HEK293 (cell line): ENCODE measurements at regions not wholly inside any gene's neighbourhood (a gene's known extent, or its start where the extent isn't known, plus 50 kb on each side); places are given as distances from the start of the nearest gene placed in this dataset.

Experiments used
- CTCF ChIA-PET: fragments of 350-600 bp; formaldehyde crosslinking; extraction: SDS; loops from one replicate; lab custom pipeline; 2021; ENCODE audit warnings: antibody characterized with exemption; lab: Yijun Ruan, JAX
- POLR2A ChIA-PET: fragments of 300-600 bp; formaldehyde crosslinking; extraction: SDS; loops from one replicate; lab custom pipeline; 2020; ENCODE audit warnings: antibody characterized with exemption, inconsistent platforms; lab: Yijun Ruan, JAX
- H3K27ac ChIP-seq: fragments of 200-500 bp; sonication (Bioruptor generic); 2 replicates; pipeline ENCODE4 v1.5.1; 2014; ENCODE audit warnings: low read depth, low read length, control low read depth, inconsistent platforms; ENCODE audit errors: extremely low read depth
- H3K36me3 ChIP-seq, 2 experiments: fragments of 200-500 bp in 1 of 2; sonication (Bioruptor generic) in 1 of 2; 1 replicate in 1 of 2; 2 replicates in 1 of 2; pipeline ENCODE4 v1.5.1; 2014 to 2017; ENCODE audit warnings: inconsistent platforms in 2 of 2, low read length in 2 of 2; ENCODE audit not compliant: control insufficient read depth in 2 of 2, insufficient read depth in 1 of 2
- H3K4me1 ChIP-seq: fragments of 200-500 bp; sonication (Bioruptor generic); 2 replicates; pipeline ENCODE4 v1.5.1; 2014; ENCODE audit warnings: mild to moderate bottlenecking, low read length, inconsistent platforms; ENCODE audit not compliant: control insufficient read depth, insufficient read depth
- H3K4me3 ChIP-seq: 2 replicates; pipeline ENCODE4 v1.5.1; 2011; ENCODE audit warnings: low read depth, mild to moderate bottlenecking, control low read depth, low read length, moderate library complexity
- H3K9me3 ChIP-seq: fragments of 200-500 bp; sonication (Bioruptor generic); 2 replicates; pipeline ENCODE4 v1.5.1; 2014; ENCODE audit warnings: low read depth, low read length, inconsistent platforms; ENCODE audit not compliant: control insufficient read depth, insufficient read depth
- HIC1 ChIP-seq: fragments of 450-650 bp; formaldehyde crosslinking; IDR thresholded peaks from 2 replicates; pipeline ENCODE4 v1.5.1; 2016; ENCODE audit warnings: missing biosample characterization, missing genetic modification characterization
- IKZF3 ChIP-seq: fragments of 450-650 bp; IDR thresholded peaks from 2 replicates; pipeline ENCODE4 v1.5.0; 2018; ENCODE audit warnings: missing biosample characterization, mild to moderate bottlenecking, missing genetic modification characterization, moderate library complexity
- SCRT1 ChIP-seq: fragments of 450-650 bp; formaldehyde crosslinking; IDR thresholded peaks from 2 replicates; pipeline ENCODE4 v1.5.1; 2016; ENCODE audit warnings: missing biosample characterization, missing genetic modification characterization, borderline replicate concordance
- SCRT2 ChIP-seq: fragments of 450-650 bp; formaldehyde crosslinking; IDR thresholded peaks from 2 replicates; pipeline ENCODE4 v1.5.1; 2016; ENCODE audit warnings: missing biosample characterization, missing genetic modification characterization
- TCF7L2 ChIP-seq: IDR thresholded peaks from 2 replicates; pipeline ENCODE4 v1.6.1; 2011; ENCODE audit warnings: low read depth, mild to moderate bottlenecking, inconsistent platforms, low read length, moderate library complexity, borderline replicate concordance
- ZBTB20 ChIP-seq: fragments of 450-650 bp; formaldehyde crosslinking; IDR thresholded peaks from 2 replicates; pipeline ENCODE4 v1.5.1; 2016; ENCODE audit warnings: missing biosample characterization, missing genetic modification characterization
- ZBTB21 ChIP-seq: fragments of 450-650 bp; formaldehyde crosslinking; IDR thresholded peaks from 2 replicates; pipeline ENCODE4 v1.5.1; 2017; ENCODE audit warnings: missing biosample characterization, missing genetic modification characterization
- ZBTB6 ChIP-seq: fragments of 450-650 bp; formaldehyde crosslinking; IDR thresholded peaks from 2 replicates; pipeline ENCODE4 v1.5.1; 2017; ENCODE audit warnings: missing biosample characterization, missing genetic modification characterization
- ZBTB8A ChIP-seq: fragments of 450-650 bp; formaldehyde crosslinking; IDR thresholded peaks from 2 replicates; pipeline ENCODE4 v1.5.1; 2016; ENCODE audit warnings: missing biosample characterization, missing genetic modification characterization
- ZFP3 ChIP-seq: fragments of 450-650 bp; formaldehyde crosslinking; IDR thresholded peaks from 2 replicates; pipeline ENCODE4 v1.5.1; 2016; ENCODE audit warnings: low read depth, missing biosample characterization, missing genetic modification characterization
- ZFP41 ChIP-seq: fragments of 450-650 bp; formaldehyde crosslinking; IDR thresholded peaks from 2 replicates; pipeline ENCODE4 v1.5.1; 2016; ENCODE audit warnings: missing biosample characterization, missing genetic modification characterization, borderline replicate concordance
- ZNF121 ChIP-seq: fragments of 450-650 bp; formaldehyde crosslinking; IDR thresholded peaks from 2 replicates; pipeline ENCODE4 v1.5.1; 2016; ENCODE audit warnings: missing biosample characterization, missing genetic modification characterization
- ZNF169 ChIP-seq: fragments of 450-650 bp; formaldehyde crosslinking; IDR thresholded peaks from 2 replicates; pipeline ENCODE4 v1.5.1; 2016; ENCODE audit warnings: missing biosample characterization, missing genetic modification characterization
- ZNF26 ChIP-seq: fragments of 450-650 bp; formaldehyde crosslinking; IDR thresholded peaks from 2 replicates; pipeline ENCODE4 v1.5.1; 2016; ENCODE audit warnings: missing biosample characterization, missing genetic modification characterization
- ZNF280C ChIP-seq: fragments of 450-650 bp; formaldehyde crosslinking; IDR thresholded peaks from 2 replicates; pipeline ENCODE4 v1.5.1; 2016; ENCODE audit warnings: missing biosample characterization, missing genetic modification characterization
- ZNF529 ChIP-seq: fragments of 450-650 bp; formaldehyde crosslinking; IDR thresholded peaks from 2 replicates; pipeline ENCODE4 v1.5.1; 2017; ENCODE audit warnings: missing genetic modification characterization, missing biosample characterization; ENCODE audit not compliant: insufficient replicate concordance
- ZNF560 ChIP-seq: fragments of 450-650 bp; formaldehyde crosslinking; IDR thresholded peaks from 2 replicates; pipeline ENCODE4 v1.5.1; 2017; ENCODE audit warnings: missing biosample characterization, missing genetic modification characterization, borderline replicate concordance
- ZSCAN5A ChIP-seq: fragments of 450-650 bp; formaldehyde crosslinking; IDR thresholded peaks from 2 replicates; pipeline ENCODE4 v1.5.1; 2016; ENCODE audit warnings: missing biosample characterization, missing genetic modification characterization

GRCh38 chr6:47416396-47417345 is 60.9 kb upstream of the CD2AP start:
- TF ChIP-seq ZNF169 (tag by site-specific recombination) = no peak
- TF ChIP-seq ZNF121 (tag by site-specific recombination) = no peak
- no peak for TF ChIP-seq SCRT2 (tag by site-specific recombination)
- no peak for TF ChIP-seq ZSCAN5A (tag by site-specific recombination)
- no peak for TF ChIP-seq ZNF26 (tag by site-specific recombination)
- TF ChIP-seq ZBTB21 (tag by site-specific recombination) = no peak
- TF ChIP-seq ZNF529 = no peak
- TF ChIP-seq ZFP3 (tag by site-specific recombination) = no peak
- TF ChIP-seq ZFP41 (tag by site-specific recombination) = no peak
- no peak for TF ChIP-seq ZBTB8A (tag by site-specific recombination)
- no peak for TF ChIP-seq IKZF3
- no peak for TF ChIP-seq ZBTB20 (tag by site-specific recombination)
- no peak for TF ChIP-seq TCF7L2
- TF ChIP-seq SCRT1 = no peak
- no peak for TF ChIP-seq ZNF560 (tag by site-specific recombination)
- TF ChIP-seq ZNF280C = no peak
- no peak for TF ChIP-seq HIC1 (tag by site-specific recombination)
- no peak for TF ChIP-seq ZBTB6
- ChIA-PET CTCF (no interaction called here), POLR2A (interaction anchor here (4.4 kb wide), 1 partner anchor 61 kb away, joined by 47 read pairs; the partner anchor contains the start of gene CD2AP)

More at GRCh38 chr6:47416396-47417345, 60.9 kb upstream of the CD2AP start:
- no peaks in the 10 kb centered on the region for H3K36me3 ChIP-seq
- H3K27ac ChIP-seq = no peak overlapping the region
- H3K4me3 ChIP-seq = no peak overlapping the region
- no peaks in the 10 kb centered on the region for H3K9me3 ChIP-seq
- H3K4me1 ChIP-seq = peaks cover 6% of the 10 kb centered on the region; the same call in 1 of the 2 replicates
